Mesodermal cell (in vitro differentiated cells): ENCODE measurements at regions not wholly inside any gene's neighbourhood (a gene's known extent, or its start where the extent isn't known, plus 50 kb on each side); places are given as distances from the start of the nearest gene placed in this dataset.
"Not testable (repeated sequence)": the region's sequence is repeated elsewhere in the genome, so short reads cannot be mapped to it uniquely, and the experiment has no call there.

Source experiments
- H3K27ac ChIP-seq: 2 replicates; pipeline ENCODE4 v1.7.0; 2013; ENCODE audit warnings: mild to moderate bottlenecking, low read depth, low read length, moderate library complexity; ENCODE audit not compliant: severe bottlenecking
- H3K36me3 ChIP-seq: 2 replicates; pipeline ENCODE4 v1.7.1; 2013; ENCODE audit warnings: mild to moderate bottlenecking, low read length, moderate library complexity; ENCODE audit not compliant: control insufficient read depth, insufficient read depth
- H3K4me1 ChIP-seq: one replicate; pipeline ENCODE4 v1.7.1; 2013; ENCODE audit warnings: mild to moderate bottlenecking, low read length; ENCODE audit not compliant: insufficient read depth, control insufficient read depth, poor library complexity, severe bottlenecking
- H3K4me3 ChIP-seq: 2 replicates; pipeline ENCODE4 v1.7.0; 2013; ENCODE audit warnings: low read length, control low read depth, mild to moderate bottlenecking; ENCODE audit not compliant: insufficient read depth, poor library complexity, severe bottlenecking; ENCODE audit errors: extremely low read depth
- H3K9me3 ChIP-seq: 2 replicates; pipeline ENCODE4 v1.7.1; 2013; ENCODE audit warnings: mild to moderate bottlenecking, low read length, moderate library complexity; ENCODE audit not compliant: control insufficient read depth
- WGBS, 2 experiments: methylation state at CpG; one replicate each; pipeline ENCODE4 v1.1.5; 2013; ENCODE audit warnings: missing lambda C conversion rate in 2 of 2; ENCODE audit not compliant: insufficient coverage in 2 of 2; 5-methylcytosine and 5-hydroxymethylcytosine counted together

- not testable (repeated sequence) for H3K4me1 ChIP-seq, H3K4me3 ChIP-seq, H3K9me3 ChIP-seq, H3K36me3 ChIP-seq, H3K27ac ChIP-seq
- 60% methylated on average over 1 of the region's 5 CpGs; no CpG with 5 or more reads in 1 of the 2 experiments for WGBS, 2 experiments
Observed at GRCh38 chr11:71767016-71767415, 66.0 kb upstream of the DEFB108B start.

GRCh38 chr11:71772193-71772592 lies 60.8 kb upstream of the DEFB108B start:
- not testable (repeated sequence) for H3K4me1 ChIP-seq
- WGBS, 2 experiments, result 92 to 93% methylated on average over 7 of the region's 12 CpGs

GRCh38 chr11:71774603-71775222 lies 58.3 kb upstream of the DEFB108B start:
- Histone ChIP-seq H3K27ac (no peak overlapping the region), H3K4me3 (no peak overlapping the region), H3K9me3 (no peaks in the 10 kb centered on the region), H3K4me1 (no peaks in the 10 kb centered on the region), H3K36me3 (no peaks in the 10 kb centered on the region)
- WGBS, 2 experiments, result 95 to 98% methylated on average over 22 to 25 of the region's 30 CpGs

More at GRCh38 chr11:71772193-71772592, 60.8 kb upstream of the DEFB108B start:
- H3K4me3 ChIP-seq, H3K9me3 ChIP-seq, H3K27ac ChIP-seq, H3K36me3 ChIP-seq: not testable (repeated sequence)

GRCh38 chr11:71780116-71780515 lies 52.9 kb upstream of the DEFB108B start:
- H3K36me3 ChIP-seq, H3K4me3 ChIP-seq, H3K4me1 ChIP-seq, H3K9me3 ChIP-seq, H3K27ac ChIP-seq: not testable (repeated sequence)
- WGBS, 2 experiments, result 71 to 100% methylated on average over 2 to 6 of the region's 6 CpGs

GRCh38 chr11:71780771-71781170 lies 52.2 kb upstream of the DEFB108B start:
- not testable (repeated sequence) for H3K4me3 ChIP-seq, H3K36me3 ChIP-seq, H3K4me1 ChIP-seq, H3K9me3 ChIP-seq, H3K27ac ChIP-seq
- WGBS, 2 experiments, result 88% methylated on average over 1 of the region's 6 CpGs; no CpG with 5 or more reads in 1 of the 2 experiments

- WGBS, 2 experiments, result 83 to 94% methylated on average over 2 to 4 of the region's 5 CpGs
- not testable (repeated sequence) for H3K36me3 ChIP-seq, H3K4me3 ChIP-seq, H3K4me1 ChIP-seq, H3K27ac ChIP-seq, H3K9me3 ChIP-seq
Observed at GRCh38 chr11:71781491-71781890, 51.5 kb upstream of the DEFB108B start.

GRCh38 chr11:71782229-71782861 lies 50.7 kb upstream of the DEFB108B start:
- 93 to 96% methylated on average over 11 to 13 of the region's 13 CpGs for WGBS, 2 experiments
- not testable (repeated sequence) for H3K27ac ChIP-seq, H3K4me1 ChIP-seq, H3K9me3 ChIP-seq, H3K4me3 ChIP-seq, H3K36me3 ChIP-seq

- H3K4me3 ChIP-seq, H3K9me3 ChIP-seq, H3K4me1 ChIP-seq, H3K36me3 ChIP-seq, H3K27ac ChIP-seq: not testable (repeated sequence)
- 61 to 100% methylated on average over 2 of the region's 4 CpGs for WGBS, 2 experiments
Observed at GRCh38 chr11:71783191-71783590, 49.8 kb upstream of the DEFB108B start.
